HG03060 (cell line): ENCODE measurements at regions not wholly inside any gene's neighbourhood (a gene's known extent, or its start where the extent isn't known, plus 50 kb on each side); places are given as distances from the start of the nearest gene placed in this dataset.

Experiments
- ATAC-seq: cut with Tn5 transposase; IDR thresholded peaks from one replicate; pipeline ENCODE4 v1.9.1; 2021; ENCODE audit warnings: low read depth, moderate number of reproducible peaks; ENCODE audit not compliant: unreplicated experiment

GRCh38 chr10:3016016-3016415 lies 51.3 kb upstream of the PFKP start:
- no peak for ATAC-seq

- no peak for ATAC-seq
These were observed 52.4 kb upstream of the PFKP start for GRCh38 chr10:3014968-3015367.

- no peak for ATAC-seq
These were observed 55.1 kb upstream of the PFKP start for GRCh38 chr10:3012223-3012622.

GRCh38 chr10:3010816-3011460 lies 56.4 kb upstream of the PFKP start:
- ATAC-seq: no peak

- ATAC-seq: no peak
These were observed 57.0 kb upstream of the PFKP start for GRCh38 chr10:3010334-3010733.

- ATAC-seq: no peak
These were observed 58.0 kb upstream of the PFKP start for GRCh38 chr10:3009341-3009740.

GRCh38 chr10:3008518-3009195 lies 58.7 kb upstream of the PFKP start:
- ATAC-seq: no peak

GRCh38 chr10:3006607-3007006 lies 60.7 kb upstream of the PFKP start:
- ATAC-seq: no peak

- ATAC-seq: no peak
These were observed 61.3 kb upstream of the PFKP start for GRCh38 chr10:3006093-3006492.

GRCh38 chr10:3002304-3002703 lies 65.0 kb upstream of the PFKP start:
- no peak for ATAC-seq

- ATAC-seq: no peak
These were observed 67.3 kb upstream of the PFKP start for GRCh38 chr10:3000048-3000447.

- no peak for ATAC-seq
These were observed 73.0 kb upstream of the PFKP start for GRCh38 chr10:2994221-2994961.

GRCh38 chr10:2993636-2994035 lies 73.7 kb upstream of the PFKP start:
- no peak for ATAC-seq

GRCh38 chr10:2992401-2993198 lies 74.7 kb upstream of the PFKP start:
- no peak for ATAC-seq

- ATAC-seq: no peak
These were observed 76.6 kb upstream of the PFKP start for GRCh38 chr10:2990764-2991163.

GRCh38 chr10:2989292-2989947 lies 77.9 kb upstream of the PFKP start:
- no peak for ATAC-seq

- ATAC-seq: no peak
These were observed 80.1 kb upstream of the PFKP start for GRCh38 chr10:2987185-2987768.

- ATAC-seq: no peak
These were observed 81.0 kb upstream of the PFKP start for GRCh38 chr10:2986391-2986801.

- no peak for ATAC-seq
These were observed 81.6 kb upstream of the PFKP start for GRCh38 chr10:2985729-2986232.

- no peak for ATAC-seq
These were observed 82.7 kb upstream of the PFKP start for GRCh38 chr10:2984682-2985081.
